K562 (cell line): ENCODE measurements at regions not wholly inside any gene's neighbourhood (a gene's known extent, or its start where the extent isn't known, plus 50 kb on each side); places are given as distances from the start of the nearest gene placed in this dataset.

Source experiments
- ATAC-seq: fragments of 200-7000 bp; cut with Tn5 transposase; 3 replicates; pipeline ENCODE4 v1.9.1; 2020; ENCODE audit warnings: moderate library complexity
- BruUV-seq: library from RNA; stranded (reverse); fragments of 400-500 nt; replicated peaks from 2 replicates; lab custom pipeline; 2021; lab: Mats Ljungman, UMichigan
- CTCF ChIA-PET: fragments of 300-600 bp; formaldehyde crosslinking; extraction: SDS; loops from one replicate; lab custom pipeline; 2021; ENCODE audit warnings: low intra/inter-chr PET ratio; lab: Yijun Ruan, JAX
- POLR2A ChIA-PET: fragments of 300-600, 350-650 bp; sonication (Branson Sonifier 250); formaldehyde crosslinking; extraction: SDS; loops from one replicate; lab custom pipeline; 2021; ENCODE audit warnings: antibody characterized with exemption, inconsistent platforms; lab: Yijun Ruan, JAX
- DNase-seq, 4 experiments: peaks; one replicate each; pipeline versions ENCODE4 v3.0.0 to v3.0.0-alpha.2; 2011 to 2018; ENCODE audit warnings: low spot score in 3 of 4, mixed read lengths in 3 of 4; ENCODE audit errors: extremely low read depth in 1 of 4
- FAIRE-seq: peaks from 2 replicates; lab custom pipeline; 2011; peaks lifted over from hg19 to GRCh38; lab: Jason Lieb, UNC
- H2AFZ ChIP-seq: 2 replicates; pipeline ENCODE4 v1.6.0; 2011; ENCODE audit warnings: low read depth, low read length, control low read depth, inconsistent platforms
- H3K27ac ChIP-seq: fragments of 200-600 bp; 3 replicates; pipeline ENCODE4 v1.8.0; 2011; ENCODE audit warnings: low read depth, mild to moderate bottlenecking, control low read depth, inconsistent platforms, low read length, moderate library complexity, mixed read lengths; ENCODE audit errors: extremely low read depth
- H3K27me3 ChIP-seq, 2 experiments: fragments of 300-600 bp in 1 of 2; 2 replicates in 1 of 2; 3 replicates in 1 of 2; pipeline versions ENCODE4 v1.6.0 to v1.8.0; 2011; ENCODE audit warnings: inconsistent platforms in 2 of 2, low read length in 2 of 2, mild to moderate bottlenecking in 1 of 2, mixed read lengths in 1 of 2, moderate library complexity in 1 of 2; ENCODE audit not compliant: control insufficient read depth in 2 of 2, insufficient read depth in 2 of 2
- H3K36me3 ChIP-seq: fragments of 300-600 bp; 3 replicates; pipeline ENCODE4 v1.8.0; 2011; ENCODE audit warnings: mild to moderate bottlenecking, low read length, inconsistent platforms; ENCODE audit not compliant: control insufficient read depth, insufficient read depth
- H3K4me1 ChIP-seq, 2 experiments: fragments of 200-600 bp in 1 of 2; replicated peaks in 1 of 2; 2 replicates in 1 of 2; 3 replicates in 1 of 2; pipeline versions ENCODE4 v1.5.1 to v1.8.0; 2011; ENCODE audit warnings: inconsistent platforms in 2 of 2, low read length in 2 of 2, mild to moderate bottlenecking in 1 of 2, mixed read lengths in 1 of 2, moderate library complexity in 1 of 2; ENCODE audit not compliant: control insufficient read depth in 2 of 2, insufficient read depth in 2 of 2
- H3K4me2 ChIP-seq: 2 replicates; pipeline ENCODE4 v1.6.1; 2011; ENCODE audit warnings: low read length, control low read depth, inconsistent platforms, mixed read lengths; ENCODE audit not compliant: insufficient read depth
- H3K4me3 ChIP-seq: fragments of 200-600 bp; sonication (generic), shearing (Covaris generic); 2 replicates; pipeline ENCODE4 v1.5.1; 2016; ENCODE audit warnings: control low read depth, inconsistent platforms
- H3K79me2 ChIP-seq: fragments of 200-600 bp; 3 replicates; pipeline ENCODE4 v1.8.0; 2011; ENCODE audit warnings: low read length, inconsistent platforms; ENCODE audit not compliant: control insufficient read depth, insufficient read depth
- H3K9ac ChIP-seq, 2 experiments: 2 replicates each; pipeline versions ENCODE4 v1.6.0 to v1.6.1; 2011; ENCODE audit warnings: low read depth in 2 of 2, low read length in 2 of 2, control low read depth in 1 of 2, inconsistent platforms in 1 of 2, mild to moderate bottlenecking in 1 of 2, mixed read lengths in 1 of 2; ENCODE audit not compliant: insufficient read depth in 1 of 2
- H3K9me1 ChIP-seq: one replicate; pipeline ENCODE4 v1.6.0; 2011; ENCODE audit warnings: inconsistent platforms, mild to moderate bottlenecking, low read length, moderate library complexity; ENCODE audit not compliant: control insufficient read depth, insufficient read depth
- H3K9me3 ChIP-seq: replicated peaks from 2 replicates; pipeline ENCODE4 v1.5.1; 2011; ENCODE audit warnings: low read depth, low read length, inconsistent platforms; ENCODE audit not compliant: control insufficient read depth, insufficient read depth
- H4K20me1 ChIP-seq: replicated peaks from 2 replicates; pipeline ENCODE4 v1.6.1; 2011; ENCODE audit warnings: low read length, inconsistent platforms, mixed read lengths; ENCODE audit not compliant: control insufficient read depth, insufficient read depth
- ARID2 ChIP-seq: fragments of 450-650 bp; IDR thresholded peaks from 2 replicates; pipeline ENCODE4 v1.6.1; 2017; ENCODE audit warnings: antibody characterized with exemption, mild to moderate bottlenecking
- BDP1 ChIP-seq: IDR thresholded peaks from 3 replicates; pipeline ENCODE4 v1.6.1; 2011; ENCODE audit not compliant: insufficient read length, insufficient read depth
- CBX1 ChIP-seq: sonication (generic); IDR thresholded peaks from 2 replicates; pipeline ENCODE4 v1.6.1; 2016; ENCODE audit warnings: antibody characterized with exemption, low read depth, mild to moderate bottlenecking
- CHAMP1 ChIP-seq: fragments of 450-650 bp; IDR thresholded peaks from 2 replicates; pipeline ENCODE4 v1.6.1; 2016; ENCODE audit warnings: mild to moderate bottlenecking
- CLOCK ChIP-seq: fragments of 250-450 bp; sonication (Bioruptor Pico); IDR thresholded peaks from 2 replicates; pipeline ENCODE4 v1.4.0; 2020; ENCODE audit warnings: mild to moderate bottlenecking, moderate library complexity, borderline replicate concordance
- DACH1 ChIP-seq: fragments of 450-650 bp; IDR thresholded peaks from 2 replicates; pipeline ENCODE4 v1.6.1; 2018; ENCODE audit not compliant: partially characterized antibody
- HDAC1 ChIP-seq, 2 experiments: fragments of 450-650 bp; IDR thresholded peaks; 2 replicates each; pipeline ENCODE4 v1.6.1; 2016 to 2017; ENCODE audit warnings: inconsistent platforms in 1 of 2, mild to moderate bottlenecking in 1 of 2, moderate library complexity in 1 of 2
- KLF10 ChIP-seq: fragments of 250-450 bp; sonication (Bioruptor Pico); IDR thresholded peaks from 2 replicates; pipeline ENCODE4 v1.6.1; 2021; ENCODE audit warnings: matching md5 sums
- PRDM10 ChIP-seq: fragments of 450-650 bp; IDR thresholded peaks from 2 replicates; pipeline ENCODE4 v1.6.1; 2018; ENCODE audit not compliant: partially characterized antibody
- ZBTB11 ChIP-seq, 3 experiments: fragments of 200-800 bp in 1 of 3; fragments of 250-450 bp in 1 of 3; fragments of 450-650 bp in 1 of 3; sonication (Bioruptor Pico) in 1 of 3; sonication (Bioruptor generic) in 1 of 3; formaldehyde crosslinking in 1 of 3; IDR thresholded peaks; 2 replicates each; pipeline versions ENCODE4 v1.6.1 to v1.8.0; 2016 to 2022; ENCODE audit warnings: mild to moderate bottlenecking in 2 of 3, missing genetic modification characterization in 2 of 3, missing compliant biosample characterization in 1 of 3, moderate library complexity in 1 of 3
- ZNF316 ChIP-seq: fragments of 450-650 bp; IDR thresholded peaks from 2 replicates; pipeline ENCODE4 v1.6.1; 2016
- WGBS: fragments of 100-300 bp; shearing (Covaris generic); methylation state at CpG from one replicate; pipeline ENCODE4 v1.1.6; 2016; ENCODE audit warnings: low coverage, mixed read lengths; ENCODE audit not compliant: insufficient coverage; ENCODE audit errors: missing lambda C conversion rate; 5-methylcytosine and 5-hydroxymethylcytosine counted together
- in situ Hi-C: fragments of 300-500 bp; cut with MboI; formaldehyde crosslinking; loops from 4 replicates; pipeline ENCODE4 v1.15.0; 2018; ENCODE audit warnings: inconsistent platforms, mixed read lengths
- intact Hi-C: fragments of 100-400 bp; cut with micrococcal nuclease; formaldehyde crosslinking; loops from 2 replicates; pipeline ENCODE4 v1.14.2; 2022

- in situ Hi-C loops (no loop called here), intact Hi-C loops (loop anchor here (5.0 to 10.0 kb wide), 2 partner anchors 1499 to 1577 kb away; no protein-coding TSS in a partner anchor)
- BruUV-seq = no TSS peak
- no peaks in the 10 kb centered on the region for H3K79me2 ChIP-seq
- ATAC-seq (no peak), FAIRE-seq (no peak), DNase-seq (no peak)
- no peaks in the 10 kb centered on the region for H3K4me1 ChIP-seq
- no peak overlapping the region for H3K27ac ChIP-seq
- no peak overlapping the region for H3K4me2 ChIP-seq
- H3K9me3 ChIP-seq = no peaks in the 10 kb centered on the region
- whole genome bisulfite sequencing = 0% methylated on average over 2 of the region's 2 CpGs
- H3K4me3 ChIP-seq = no peak overlapping the region
- H2AFZ ChIP-seq = no peak overlapping the region
- no peaks in the 10 kb centered on the region for H4K20me1 ChIP-seq
- no peaks in the 10 kb centered on the region for H3K9me1 ChIP-seq
- CTCF ChIA-PET = no interaction called here
- H3K36me3 ChIP-seq = no peaks in the 10 kb centered on the region
- no peak overlapping the region for H3K9ac ChIP-seq
- POLR2A ChIA-PET = no interaction called here
- H3K27me3 ChIP-seq = no peaks in the 10 kb centered on the region
- TF ChIP-seq CBX1 (no peak), CHAMP1 (no peak), KLF10 (CRISPR knock-in tag) (no peak), ZNF316 (no peak), CLOCK (CRISPR knock-in tag) (no peak), ZBTB11 (CRISPR knock-in tag; IDR thresholded peaks at IDR 0.05) (no peak), HDAC1 (IDR thresholded peaks at IDR 0.05) (no peak), PRDM10 (no peak), ARID2 (no peak), BDP1 (no peak), DACH1 (no peak)
These were observed 91.4 kb upstream of the MAD2L1 start for GRCh38 chr4:120158046-120158445.
